Ovary (tissue), 7 donors: ENCODE measurements at regions not wholly inside any gene's neighbourhood (a gene's known extent, or its start where the extent isn't known, plus 50 kb on each side); places are given as distances from the start of the nearest gene placed in this dataset.
A peak's percentile ranks its signal among the peaks of the same experiment; 100 is the strongest.

ENCODE experiments used
- DNase-seq, 5 donors: peaks; one replicate each; pipeline ENCODE4 v3.0.0-alpha.2; 2019 to 2020
- H3K27ac ChIP-seq, 2 donors: fragments of 200-600 bp; one replicate each; pipeline versions ENCODE4 v1.5.1 to v1.8.0; 2019 to 2022
- H3K27me3 ChIP-seq: fragments of 200-600 bp; one replicate; pipeline ENCODE4 v1.8.0; 2022
- H3K36me3 ChIP-seq: fragments of 200-600 bp; sonication (generic); one replicate; pipeline ENCODE4 v1.5.1; 2019
- H3K4me1 ChIP-seq: one replicate; pipeline ENCODE4 v1.8.1; 2013; ENCODE audit warnings: mild to moderate bottlenecking, moderate library complexity; ENCODE audit not compliant: insufficient read depth
- H3K4me3 ChIP-seq: fragments of 200-600 bp; sonication (generic); one replicate; pipeline ENCODE4 v1.5.1; 2017
- H3K9me3 ChIP-seq, 2 donors: fragments of 200-600 bp in 1 of 2; sonication (generic) in 1 of 2; one replicate each; pipeline versions ENCODE4 v1.5.1 to v1.8.1; 2013 to 2019; ENCODE audit warnings: mild to moderate bottlenecking in 1 of 2, moderate library complexity in 1 of 2
- EP300 ChIP-seq: sonication (generic); formaldehyde crosslinking; IDR thresholded peaks from one replicate; pipeline ENCODE4 v1.6.1; 2017; ENCODE audit warnings: antibody characterized with exemption
- POLR2A ChIP-seq: fragments of 450-650 bp; IDR thresholded peaks from one replicate; pipeline ENCODE4 v1.6.1; 2017; ENCODE audit warnings: antibody characterized with exemption, mild to moderate bottlenecking, moderate library complexity
- WGBS, 3 donors: extraction: QIAGEN DNeasy Blood & Tissue Kit in 1 of 3; methylation state at CpG; one replicate each; pipeline versions ENCODE4 v1.1.5 to v1.1.7; 2013 to 2017; 5-methylcytosine and 5-hydroxymethylcytosine counted together
- intact Hi-C, 4 donors: fragments of 100-400 bp; cut with DNase I; formaldehyde crosslinking; loops; one replicate each; pipeline versions ENCODE4 v1.11.0 to v1.15.1; 2022 to 2023
- TF ChIP-seq, protein P1 (sequence below), 3 donors: fragments of 450-650 bp in 2 of 3; fragments of 200-600 bp in 1 of 3; IDR thresholded peaks; one replicate each; pipeline versions ENCODE4 v1.5.1 to v1.8.0; 2016 to 2022; ENCODE audit warnings: antibody characterized with exemption in 3 of 3, mild to moderate bottlenecking in 1 of 3
- donor health status: DM: no; HTN: no; CAD: no; lungs with moderate emphysema.
- donor health status: DM: no; HTN: no; CAD: no.
- donor health status: Bipolar disorder and iron deficiency.
- donor health status: DM: no; HTN: no; CAD: no.
- donor health status: DM: yes; HTN: yes; CAD: no.

DNA sequence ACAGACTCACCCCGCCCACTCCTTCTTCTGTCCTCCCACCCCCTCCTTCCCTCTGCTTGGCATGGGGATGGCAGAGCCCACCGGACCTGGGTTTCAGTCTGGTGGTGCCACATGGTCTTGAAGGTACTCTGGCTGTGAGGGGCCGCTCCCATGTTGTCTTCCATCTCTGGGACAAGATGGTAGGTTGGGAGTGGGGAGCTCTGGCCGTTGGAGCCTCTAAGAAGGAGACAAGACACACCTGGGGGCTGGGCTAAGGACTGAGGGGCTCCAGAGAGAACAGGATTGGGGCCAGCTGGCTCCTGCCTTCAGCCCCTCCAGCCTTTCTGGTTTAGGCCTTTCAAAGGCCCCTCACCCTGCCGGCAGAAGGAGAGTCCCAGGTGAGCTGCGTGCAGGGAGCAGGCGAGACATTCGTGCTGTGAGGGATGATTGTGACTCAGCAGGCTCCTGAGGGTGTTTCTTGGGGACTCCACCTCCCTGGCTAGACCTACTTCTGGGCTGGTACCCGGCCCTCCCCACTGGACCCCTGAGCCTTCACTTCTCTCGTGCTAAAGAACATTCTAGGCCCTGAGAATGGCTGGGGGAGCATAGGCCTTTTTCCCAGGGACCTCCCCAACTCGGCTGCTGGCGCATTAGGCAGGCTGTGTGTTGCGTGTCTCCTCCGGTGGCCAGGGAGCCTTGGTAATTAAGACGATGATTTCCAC lies 128.2 kb upstream of the HAAO start:
- TF ChIP-seq POLR2A (no peak), EP300 (no peak)
- TF ChIP-seq, protein P1, sequence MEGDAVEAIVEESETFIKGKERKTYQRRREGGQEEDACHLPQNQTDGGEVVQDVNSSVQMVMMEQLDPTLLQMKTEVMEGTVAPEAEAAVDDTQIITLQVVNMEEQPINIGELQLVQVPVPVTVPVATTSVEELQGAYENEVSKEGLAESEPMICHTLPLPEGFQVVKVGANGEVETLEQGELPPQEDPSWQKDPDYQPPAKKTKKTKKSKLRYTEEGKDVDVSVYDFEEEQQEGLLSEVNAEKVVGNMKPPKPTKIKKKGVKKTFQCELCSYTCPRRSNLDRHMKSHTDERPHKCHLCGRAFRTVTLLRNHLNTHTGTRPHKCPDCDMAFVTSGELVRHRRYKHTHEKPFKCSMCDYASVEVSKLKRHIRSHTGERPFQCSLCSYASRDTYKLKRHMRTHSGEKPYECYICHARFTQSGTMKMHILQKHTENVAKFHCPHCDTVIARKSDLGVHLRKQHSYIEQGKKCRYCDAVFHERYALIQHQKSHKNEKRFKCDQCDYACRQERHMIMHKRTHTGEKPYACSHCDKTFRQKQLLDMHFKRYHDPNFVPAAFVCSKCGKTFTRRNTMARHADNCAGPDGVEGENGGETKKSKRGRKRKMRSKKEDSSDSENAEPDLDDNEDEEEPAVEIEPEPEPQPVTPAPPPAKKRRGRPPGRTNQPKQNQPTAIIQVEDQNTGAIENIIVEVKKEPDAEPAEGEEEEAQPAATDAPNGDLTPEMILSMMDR (IDR thresholded peaks at IDR 0.05) = no peak
- peak in 1 of 5 donors; percentile 13 for DNase-seq
- Histone ChIP-seq H3K4me1 (peaks cover 40% of the 10 kb centered on the region), H3K9me3 (no peaks in the 10 kb centered on the region), H3K27ac (no peak overlapping the region), H3K27me3 (no peaks in the 10 kb centered on the region), H3K36me3 (no peaks in the 10 kb centered on the region), H3K4me3 (no peak overlapping the region)
- intact Hi-C loops = loop anchor here in 2 of 4 donors (10.0 kb wide), 2 partner anchors 46 to 86 kb away; no protein-coding TSS in a partner anchor
- WGBS, 3 donors = 88 to 92% (median 91%) methylated on average over 15 of the region's 15 CpGs

- H3K36me3 ChIP-seq = no peaks in the 10 kb centered on the region
- TF ChIP-seq POLR2A (no peak), EP300 (no peak)
- TF ChIP-seq, protein P1 (IDR thresholded peaks at IDR 0.05) = no peak
- no peaks in the 10 kb centered on the region for H3K9me3 ChIP-seq
- no peaks in the 10 kb centered on the region for H3K27me3 ChIP-seq
- no peak overlapping the region for H3K27ac ChIP-seq
- intact Hi-C loops = no loop called here
- 78 to 89% (median 84%) methylated on average over 9 of the region's 9 CpGs for WGBS, 3 donors
- H3K4me1 ChIP-seq = peaks cover 23% of the 10 kb centered on the region
- no peak for DNase-seq
- H3K4me3 ChIP-seq = no peak overlapping the region
Observed at GRCh38 chr2:42918671-42919318, 126.4 kb upstream of the HAAO start.

DNA sequence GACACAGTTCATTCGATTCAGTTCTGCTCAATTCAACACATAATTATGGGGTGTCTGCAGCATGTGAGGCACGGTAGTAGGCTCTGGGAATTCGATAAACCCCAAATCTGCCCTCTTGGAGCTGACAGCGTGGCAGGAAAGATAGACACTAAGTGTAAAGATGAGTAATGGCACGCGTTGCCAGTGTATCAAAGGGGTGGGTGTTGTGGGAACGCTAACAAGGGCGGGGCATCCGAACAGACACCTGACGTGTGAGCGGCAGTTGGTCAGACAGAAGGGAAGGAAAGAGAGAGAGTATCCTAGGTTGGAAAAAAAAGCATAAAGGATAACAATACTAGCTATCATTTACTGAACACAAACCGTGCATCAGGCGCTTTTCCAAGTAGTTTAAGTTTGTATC lies 125.7 kb upstream of the HAAO start:
- Histone ChIP-seq H3K36me3 (no peaks in the 10 kb centered on the region), H3K27me3 (no peaks in the 10 kb centered on the region), H3K4me1 (peaks cover 19% of the 10 kb centered on the region), H3K9me3 (no peaks in the 10 kb centered on the region), H3K27ac (no peak overlapping the region), H3K4me3 (no peak overlapping the region)
- 94 to 97% (median 95%) methylated on average over 13 of the region's 13 CpGs for WGBS, 3 donors
- TF ChIP-seq, protein P1 (IDR thresholded peaks at IDR 0.05) = no peak
- DNase-seq = no peak
- intact Hi-C loops = no loop called here

GRCh38 chr2:42917425-42917927 lies 125.1 kb upstream of the HAAO start:
- Histone ChIP-seq H3K4me1 (peaks cover 14% of the 10 kb centered on the region), H3K36me3 (no peaks in the 10 kb centered on the region), H3K4me3 (no peak overlapping the region), H3K9me3 (no peaks in the 10 kb centered on the region), H3K27me3 (no peaks in the 10 kb centered on the region), H3K27ac (no peak overlapping the region)
- TF ChIP-seq POLR2A (no peak), EP300 (no peak)
- TF ChIP-seq, protein P1 (IDR thresholded peaks at IDR 0.05) = no peak
- WGBS, 3 donors = 75 to 85% (median 84%) methylated on average over 10 of the region's 10 CpGs
- intact Hi-C loops = no loop called here
- DNase-seq = no peak
